GM13976 (cell line): ENCODE measurements at regions not wholly inside any gene's neighbourhood (a gene's known extent, or its start where the extent isn't known, plus 50 kb on each side); places are given as distances from the start of the nearest gene placed in this dataset.

Experiments used
- DNase-seq: peaks from one replicate; pipeline ENCODE4 v3.0.0; 2012; ENCODE audit warnings: low spot score
- in situ Hi-C: fragments of 300-500 bp; cut with MboI; formaldehyde crosslinking; loops from one replicate; pipeline ENCODE4 v1.12.0; 2022; ENCODE audit warnings: low sequenced_read_pairs, mixed read lengths, inconsistent platforms; ENCODE audit not compliant: unreplicated experiment
- TF ChIP-seq, protein P1 (sequence below): IDR thresholded peaks from 2 replicates; pipeline ENCODE4 v1.5.1; 2012; ENCODE audit warnings: borderline replicate concordance, mild to moderate bottlenecking; ENCODE audit not compliant: insufficient read depth; ENCODE audit errors: extremely low read depth, missing control alignments, control extremely low read depth

DNA sequence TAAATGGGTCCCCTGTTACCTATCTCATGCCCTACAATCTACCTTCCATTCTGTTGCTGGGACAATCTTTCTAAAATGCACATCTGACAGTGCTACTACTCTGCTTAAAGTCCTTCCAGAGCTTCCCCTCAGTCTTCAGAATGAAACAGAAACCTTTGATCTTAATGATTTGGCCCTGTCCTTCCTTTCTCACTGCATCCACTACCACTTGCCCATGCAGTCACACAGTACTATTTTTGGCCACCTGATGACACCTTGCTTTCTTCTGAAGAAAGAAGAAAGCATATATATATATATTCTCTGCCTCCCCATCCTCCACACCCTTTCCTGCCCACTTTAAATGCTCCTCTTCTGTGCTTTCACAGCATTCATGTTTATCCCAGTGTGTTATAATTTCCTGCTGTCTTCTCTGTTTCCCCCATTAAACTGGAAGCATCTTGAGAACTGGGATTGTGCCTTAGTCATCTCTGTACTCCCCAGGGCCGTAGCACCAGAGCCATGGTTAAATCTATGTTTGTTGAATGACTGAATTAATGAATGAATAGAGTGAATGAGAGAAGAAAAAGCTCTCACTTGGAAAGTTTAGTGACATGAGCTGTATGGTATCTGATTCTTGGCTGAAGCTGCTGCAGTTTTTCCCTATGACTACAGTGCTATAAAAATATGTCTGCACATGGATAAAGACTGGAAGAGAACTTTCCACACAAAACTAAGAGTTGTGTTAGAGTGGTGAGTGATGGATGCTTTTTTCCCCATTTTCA lies 56.2 kb downstream of the RTL9 start:
- TF ChIP-seq, protein P1, sequence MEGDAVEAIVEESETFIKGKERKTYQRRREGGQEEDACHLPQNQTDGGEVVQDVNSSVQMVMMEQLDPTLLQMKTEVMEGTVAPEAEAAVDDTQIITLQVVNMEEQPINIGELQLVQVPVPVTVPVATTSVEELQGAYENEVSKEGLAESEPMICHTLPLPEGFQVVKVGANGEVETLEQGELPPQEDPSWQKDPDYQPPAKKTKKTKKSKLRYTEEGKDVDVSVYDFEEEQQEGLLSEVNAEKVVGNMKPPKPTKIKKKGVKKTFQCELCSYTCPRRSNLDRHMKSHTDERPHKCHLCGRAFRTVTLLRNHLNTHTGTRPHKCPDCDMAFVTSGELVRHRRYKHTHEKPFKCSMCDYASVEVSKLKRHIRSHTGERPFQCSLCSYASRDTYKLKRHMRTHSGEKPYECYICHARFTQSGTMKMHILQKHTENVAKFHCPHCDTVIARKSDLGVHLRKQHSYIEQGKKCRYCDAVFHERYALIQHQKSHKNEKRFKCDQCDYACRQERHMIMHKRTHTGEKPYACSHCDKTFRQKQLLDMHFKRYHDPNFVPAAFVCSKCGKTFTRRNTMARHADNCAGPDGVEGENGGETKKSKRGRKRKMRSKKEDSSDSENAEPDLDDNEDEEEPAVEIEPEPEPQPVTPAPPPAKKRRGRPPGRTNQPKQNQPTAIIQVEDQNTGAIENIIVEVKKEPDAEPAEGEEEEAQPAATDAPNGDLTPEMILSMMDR: no peak
- in situ Hi-C loops: loop anchor here (25.0 kb wide), 1 partner anchor 503 kb away; no protein-coding TSS in a partner anchor
- peak; percentile 29 for DNase-seq

DNA sequence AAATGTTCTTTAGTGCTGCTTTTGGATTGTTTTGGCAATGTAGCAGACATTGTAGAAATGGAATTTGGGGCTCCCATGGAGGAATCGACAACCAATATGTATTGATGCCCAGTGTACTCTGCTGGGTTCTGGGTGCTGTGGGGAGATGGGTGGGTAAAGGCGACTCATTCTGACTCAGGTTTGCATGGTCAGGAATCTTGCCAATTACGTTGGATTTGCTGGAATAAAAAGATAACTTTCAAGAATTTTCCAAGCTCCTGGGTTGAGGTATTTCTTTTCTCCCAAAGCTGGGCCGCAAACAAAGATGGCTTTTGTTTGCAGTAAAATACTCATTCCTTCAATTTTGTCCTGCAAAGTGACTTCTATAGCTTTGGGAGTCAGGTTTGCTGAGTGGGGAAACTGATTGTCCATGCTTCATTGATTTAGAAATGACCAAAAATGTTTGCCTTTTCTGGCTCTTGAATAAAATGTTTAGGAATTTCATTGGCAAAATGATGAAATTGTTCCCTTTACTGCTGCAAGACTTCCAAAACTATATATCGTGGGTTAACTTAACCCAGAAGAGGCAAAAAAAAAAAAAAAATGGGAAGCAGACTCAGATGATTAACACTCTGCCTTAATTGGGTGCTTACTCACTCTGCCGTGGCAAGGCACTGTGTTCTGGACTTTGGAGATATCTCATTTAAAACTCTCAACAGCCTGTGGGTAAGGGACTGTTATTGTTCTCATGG lies 57.0 kb downstream of the RTL9 start:
- in situ Hi-C loops: loop anchor here (25.0 kb wide), 1 partner anchor 503 kb away; no protein-coding TSS in a partner anchor
- TF ChIP-seq, protein P1: no peak
- DNase-seq: no peak

DNA sequence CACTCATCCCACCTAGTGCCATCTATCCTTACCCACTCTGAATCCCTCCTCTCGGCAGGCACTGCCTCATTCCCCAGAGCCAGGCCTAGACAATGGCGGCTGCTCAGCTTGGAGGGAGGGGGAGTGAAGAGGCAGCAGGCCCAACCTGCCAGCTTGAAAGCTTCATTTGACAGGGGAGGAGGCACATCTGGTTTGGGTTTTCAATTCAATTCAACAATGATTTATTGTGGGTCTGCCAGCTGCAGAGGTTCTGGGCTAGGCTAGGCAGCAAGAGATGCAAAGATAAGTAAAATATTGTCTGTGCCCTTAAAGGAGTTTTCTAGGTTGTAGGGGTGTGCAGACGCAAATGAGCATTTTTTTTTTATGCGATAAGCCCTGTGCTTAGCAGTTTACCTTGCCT lies 58.5 kb downstream of the RTL9 start:
- no peak for DNase-seq
- in situ Hi-C loops: loop anchor here (25.0 kb wide), 1 partner anchor 505 kb away; no protein-coding TSS in a partner anchor
- TF ChIP-seq, protein P1: no peak

DNA sequence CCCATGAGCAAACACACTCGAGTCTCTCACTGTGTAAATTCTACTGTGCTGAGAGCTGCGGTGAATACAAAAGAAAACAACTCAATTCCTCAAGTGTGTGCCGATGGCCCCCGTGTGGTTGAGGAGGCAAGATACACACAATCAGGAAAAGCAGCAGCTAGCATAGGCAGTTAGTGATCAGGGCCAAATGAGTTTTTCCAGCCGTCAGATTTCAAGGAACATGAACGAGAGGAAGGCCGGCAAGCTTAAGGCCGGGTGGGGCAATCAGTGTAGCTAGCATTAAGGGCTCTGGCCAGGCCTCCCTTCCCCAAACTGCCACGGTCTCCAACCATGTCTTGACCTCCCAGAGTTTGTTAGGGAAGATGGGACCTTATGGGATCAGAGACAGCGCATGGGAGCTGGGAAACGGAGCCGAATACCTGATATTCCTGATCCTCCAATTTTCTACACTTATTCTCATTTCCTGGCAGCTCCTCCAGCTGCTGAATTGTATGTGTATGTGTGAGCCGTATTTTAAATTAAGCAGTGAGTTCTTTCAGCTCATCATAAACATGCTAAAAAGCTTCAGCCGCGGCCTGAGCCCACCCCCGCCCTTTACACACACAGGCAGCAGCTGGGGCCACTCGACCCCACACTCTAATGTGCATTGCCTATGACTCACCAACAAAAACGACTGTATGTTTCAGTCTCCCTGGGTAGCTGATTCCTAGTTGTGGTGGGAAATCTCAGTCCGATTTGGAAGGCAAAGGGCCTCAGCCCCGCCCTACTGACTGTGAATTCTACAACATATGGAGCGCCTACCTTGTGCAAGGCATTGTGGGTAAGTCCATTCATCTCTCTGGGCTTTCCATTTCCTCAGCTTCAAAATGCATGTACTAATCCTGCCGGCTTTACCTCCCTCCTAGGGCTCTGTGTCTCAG lies 59.9 kb downstream of the RTL9 start:
- in situ Hi-C loops: loop anchor here (25.0 kb wide), 1 partner anchor 506 kb away; no protein-coding TSS in a partner anchor
- DNase-seq: no peak

DNA sequence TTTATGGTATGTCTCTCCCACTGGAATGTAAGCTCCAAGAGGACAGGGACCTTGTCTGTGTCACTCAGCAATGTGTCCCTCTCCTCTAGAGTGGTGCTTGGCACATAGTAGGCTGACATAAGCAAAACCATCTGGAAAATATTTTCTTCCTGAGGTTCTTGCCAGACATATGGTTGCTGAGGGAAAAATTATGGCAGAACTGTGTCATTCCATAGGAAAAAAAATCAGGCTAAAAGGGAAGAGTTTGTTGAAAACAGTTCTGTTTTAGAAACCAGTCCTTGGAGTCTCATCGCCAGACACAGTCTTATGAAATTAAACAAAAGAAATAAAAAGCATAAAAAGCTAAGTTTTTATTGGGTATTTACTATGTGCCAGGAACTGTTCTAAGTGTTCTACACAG lies 60.9 kb downstream of the RTL9 start:
- no peak for DNase-seq
- TF ChIP-seq, protein P1: no peak
- in situ Hi-C loops: loop anchor here (25.0 kb wide), 1 partner anchor 507 kb away; no protein-coding TSS in a partner anchor

More for the DNA sequence above, 59.9 kb downstream of the RTL9 start:
- TF ChIP-seq, protein P1: no peak
